ENCODE measurements at regions not wholly inside any gene's neighbourhood (a gene's known extent, or its start where the extent isn't known, plus 50 kb on each side); places are given as distances from the start of the nearest gene placed in this dataset.

- DNase-seq (ENCODE audit: low spot score): no peak
Measured at GRCh38 chr12:76256904-76257303, 91.3 kb downstream of the BBS10 start.

- DNase-seq (ENCODE audit: low spot score): no peak
Measured at GRCh38 chr12:76256321-76256720, 91.9 kb downstream of the BBS10 start.

DNA sequence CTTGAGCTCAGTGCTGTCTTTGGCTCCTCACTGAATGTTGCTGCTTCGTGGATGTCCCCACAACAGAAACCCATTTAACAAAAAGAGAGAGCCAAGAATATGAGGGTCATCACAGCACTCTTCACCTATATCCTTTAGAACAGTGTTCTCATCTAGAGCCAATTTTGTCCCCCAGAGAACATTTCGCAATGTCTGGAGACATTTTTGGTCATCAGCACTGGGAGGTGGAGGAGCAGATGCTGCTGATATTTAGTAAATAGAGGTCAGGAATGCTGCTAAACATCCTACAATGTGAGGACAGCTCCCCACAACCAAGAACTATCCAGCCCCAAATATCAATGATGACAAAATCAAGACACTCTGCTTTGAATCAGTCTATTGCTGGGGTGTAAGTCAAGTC lies 92.5 kb downstream of the BBS10 start:
- no peak for DNase-seq (ENCODE audit: low spot score)

- no peak for DNase-seq (ENCODE audit: low spot score)
Measured at GRCh38 chr12:76255281-76255680, 92.9 kb downstream of the BBS10 start.

DNA sequence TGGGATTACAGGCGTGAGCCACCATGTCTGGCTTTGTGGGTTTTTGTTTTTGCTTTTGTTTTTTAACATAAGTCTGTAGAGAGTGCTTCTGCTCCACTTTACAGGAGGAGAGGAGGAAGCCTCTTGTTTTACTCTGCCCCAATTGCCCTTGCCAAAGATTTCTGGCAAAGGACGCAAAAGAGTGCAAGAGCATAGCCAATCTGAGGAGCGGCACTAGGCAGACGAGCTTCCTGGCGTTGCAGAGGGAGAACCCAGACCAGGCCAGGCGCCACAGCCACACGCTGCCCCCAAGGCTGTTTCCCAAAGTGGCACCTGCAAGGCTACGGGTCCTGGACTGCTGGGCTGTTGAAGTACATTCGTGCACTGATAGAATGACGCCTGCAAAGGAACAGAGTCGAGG lies 96.2 kb downstream of the BBS10 start:
- DNase-seq (ENCODE audit: low spot score): no peak

DNA sequence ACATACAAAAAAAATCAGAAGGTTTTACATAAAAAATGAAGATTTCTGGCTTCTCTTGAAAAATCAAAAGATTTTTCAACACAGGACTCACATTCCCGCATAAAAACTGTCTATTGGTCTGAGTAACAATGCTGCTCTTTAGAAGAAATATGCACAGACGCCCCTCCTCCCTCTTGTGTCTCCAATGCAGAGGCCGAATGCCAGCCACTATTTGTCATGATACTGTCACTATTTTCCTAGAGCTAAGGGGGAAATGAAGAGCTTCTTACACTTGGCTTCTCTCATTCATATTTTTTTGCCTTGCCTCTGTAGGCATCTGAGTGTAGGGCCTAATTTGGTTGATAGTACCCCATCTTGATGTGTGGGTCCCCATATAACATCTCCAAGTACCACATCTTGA lies 98.0 kb downstream of the BBS10 start:
- no peak for DNase-seq (ENCODE audit: low spot score)

DNA sequence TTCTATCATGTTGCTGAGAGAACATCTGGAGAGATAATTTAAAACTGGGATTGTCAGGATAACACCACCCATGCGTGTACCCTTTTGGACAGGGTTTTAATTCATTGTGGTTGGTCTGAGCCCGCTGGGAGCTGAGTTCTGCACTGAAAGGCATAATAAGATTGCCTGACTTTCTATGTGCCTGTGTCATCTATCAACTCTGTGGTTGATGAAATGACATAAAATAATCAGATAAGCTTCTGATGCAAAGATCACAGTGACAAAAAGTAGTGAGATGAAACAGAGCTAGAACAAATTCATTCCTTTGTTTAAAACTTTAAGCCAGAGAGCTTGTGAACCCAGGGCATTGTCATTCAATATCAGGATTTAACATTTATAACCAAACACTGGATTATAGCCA lies 98.7 kb downstream of the BBS10 start:
- no peak for DNase-seq (ENCODE audit: low spot score)

DNA sequence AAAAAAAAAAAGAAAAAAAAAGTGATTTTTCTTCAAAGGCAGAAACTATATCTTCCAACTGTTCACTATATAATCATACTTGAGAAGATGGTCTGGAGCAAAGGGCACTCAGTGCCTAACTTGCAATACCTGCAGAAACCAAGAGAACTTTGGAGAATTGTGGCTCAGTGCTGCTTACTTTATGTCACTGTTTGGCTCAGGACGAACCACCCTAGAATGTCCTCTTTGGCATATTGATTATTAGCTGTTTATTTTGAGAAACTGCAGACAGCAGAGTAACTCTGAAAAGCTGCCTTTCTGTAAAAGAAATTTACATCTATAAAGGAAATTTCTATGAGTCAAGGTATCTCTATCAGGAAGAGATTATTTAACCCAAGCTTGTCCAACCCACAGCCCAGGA lies 100.2 kb downstream of the BBS10 start:
- no peak for DNase-seq (ENCODE audit: low spot score)

- no peak for DNase-seq (ENCODE audit: low spot score)
Measured at GRCh38 chr12:76247026-76247646, 101.1 kb downstream of the BBS10 start.

GRCh38 chr12:76246611-76247010 lies 101.6 kb downstream of the BBS10 start:
- no peak for DNase-seq (ENCODE audit: low spot score)

DNA sequence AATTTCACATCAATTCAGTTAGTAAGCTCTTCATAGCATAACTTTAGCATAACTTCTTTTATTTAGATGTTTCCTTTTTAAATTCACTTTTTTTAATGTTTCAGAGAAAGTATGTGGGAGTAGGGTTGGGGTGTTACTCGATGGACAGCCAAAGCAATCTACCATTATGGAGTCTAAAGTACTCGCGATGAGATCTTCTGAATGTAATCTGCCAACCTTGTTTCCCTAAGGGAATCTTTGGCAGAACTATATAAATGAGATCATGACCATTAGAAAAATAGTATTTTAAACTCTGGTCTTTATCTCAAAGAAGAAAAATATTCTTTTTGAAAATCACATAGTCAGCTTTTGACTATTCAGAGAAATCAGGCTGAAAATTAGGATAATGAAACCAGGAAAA lies 103.9 kb downstream of the BBS10 start:
- DNase-seq (ENCODE audit: low spot score): no peak

DNA sequence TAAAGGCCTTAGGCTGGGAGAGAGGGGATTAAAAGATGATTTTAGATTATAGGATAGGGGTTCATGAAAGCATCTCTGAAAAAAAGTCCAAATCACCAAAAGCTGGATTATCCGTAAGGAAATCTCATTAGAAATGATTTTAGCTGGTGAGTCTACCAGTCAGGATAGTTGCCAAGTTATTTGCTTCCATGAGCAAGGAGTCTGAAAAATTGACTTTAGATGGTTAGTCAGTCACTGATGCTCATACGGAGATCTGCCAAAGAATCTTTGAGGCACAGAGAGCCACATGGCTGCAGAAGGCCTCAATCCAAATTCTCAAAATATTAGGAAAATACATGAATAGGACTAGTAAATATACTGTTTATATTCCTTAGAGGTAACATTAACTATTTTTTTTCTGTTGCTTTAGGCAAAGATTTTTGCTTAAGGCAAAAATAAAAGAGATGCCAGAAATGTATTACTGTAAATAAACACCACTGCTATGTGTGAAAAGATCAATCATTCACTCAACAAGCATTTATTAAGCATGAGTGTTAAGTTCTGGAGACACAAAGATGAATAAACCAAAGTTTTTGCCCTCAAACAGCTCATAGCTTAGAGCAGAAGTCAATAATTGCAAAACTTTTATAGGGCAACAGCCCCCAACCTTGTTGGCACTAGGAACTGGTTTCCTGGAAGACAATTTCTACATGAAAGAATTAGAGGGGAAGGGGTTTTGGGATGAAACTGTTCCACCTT lies 105.2 kb downstream of the BBS10 start:
- no peak for DNase-seq (ENCODE audit: low spot score)

DNA sequence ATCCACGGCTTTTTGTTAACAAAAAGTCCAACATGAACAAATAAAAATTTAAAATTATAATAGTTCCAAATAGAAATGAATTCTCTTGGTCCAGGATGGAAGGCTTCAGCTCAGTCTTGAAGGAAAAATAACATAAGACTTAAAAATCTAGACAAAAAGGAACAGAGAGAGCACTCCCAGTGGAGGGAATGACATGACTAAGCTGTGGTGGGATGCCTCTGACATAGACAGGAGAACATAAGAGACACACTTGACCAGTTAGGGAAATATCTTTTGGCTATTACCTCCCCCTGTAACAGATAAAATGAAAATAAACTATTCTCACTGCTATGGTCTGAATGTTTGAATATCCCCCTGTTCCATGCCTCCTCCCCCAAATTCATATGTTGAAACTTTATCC lies 106.8 kb downstream of the BBS10 start:
- DNase-seq (ENCODE audit: low spot score): no peak

GRCh38 chr12:76240281-76240680 lies 107.9 kb downstream of the BBS10 start:
- DNase-seq (ENCODE audit: low spot score): no peak

DNA sequence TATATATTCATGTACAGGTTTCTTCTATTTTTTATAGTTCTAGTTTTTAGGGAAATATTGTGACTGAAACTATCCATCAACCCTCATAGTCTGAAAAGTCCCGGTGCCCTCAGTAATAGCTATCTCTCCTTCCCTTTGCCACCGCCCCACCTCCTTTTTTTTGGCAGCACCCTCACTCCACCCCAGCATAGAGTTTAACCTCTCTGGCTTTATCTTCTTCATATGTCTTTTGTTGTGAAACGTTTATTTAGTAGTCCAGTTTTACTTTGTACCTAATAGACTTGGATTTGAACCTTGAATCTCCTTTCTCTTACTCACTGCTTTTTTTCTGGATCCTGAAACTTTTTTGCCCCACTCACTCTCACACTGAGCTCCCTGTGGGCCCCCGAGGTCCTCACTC lies 109.5 kb downstream of the BBS10 start:
- DNase-seq (ENCODE audit: low spot score): no peak

DNA sequence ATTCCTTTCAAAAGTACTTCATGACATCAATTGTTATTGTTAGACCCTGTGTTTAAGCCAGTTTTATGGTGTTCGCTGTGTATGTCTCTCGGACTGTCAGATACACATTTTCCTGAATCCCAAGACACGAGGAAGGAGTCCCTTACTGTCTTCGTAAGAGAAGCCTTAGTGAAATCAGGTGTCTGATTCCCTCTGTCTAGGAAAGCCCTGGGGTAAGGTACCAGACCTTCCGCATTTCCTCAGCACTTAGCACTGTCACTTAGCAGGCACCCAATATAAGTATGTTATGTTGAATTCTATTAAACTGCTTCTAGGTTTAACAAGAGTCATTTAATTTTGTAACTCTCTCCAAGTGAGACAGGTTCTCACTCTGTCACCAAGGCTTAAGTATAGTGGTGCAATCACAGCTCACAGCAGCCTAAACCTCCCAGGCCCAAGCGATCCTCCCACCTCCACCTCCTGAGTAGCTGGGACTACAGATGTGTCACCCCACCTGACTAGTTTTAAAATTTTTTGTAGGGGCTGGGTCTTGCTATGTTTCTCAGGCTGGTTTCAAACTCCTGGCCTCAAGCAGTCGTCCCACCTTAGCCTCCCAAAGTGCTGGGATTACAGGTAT lies 111.0 kb downstream of the BBS10 start:
- DNase-seq (ENCODE audit: low spot score): no peak

DNA sequence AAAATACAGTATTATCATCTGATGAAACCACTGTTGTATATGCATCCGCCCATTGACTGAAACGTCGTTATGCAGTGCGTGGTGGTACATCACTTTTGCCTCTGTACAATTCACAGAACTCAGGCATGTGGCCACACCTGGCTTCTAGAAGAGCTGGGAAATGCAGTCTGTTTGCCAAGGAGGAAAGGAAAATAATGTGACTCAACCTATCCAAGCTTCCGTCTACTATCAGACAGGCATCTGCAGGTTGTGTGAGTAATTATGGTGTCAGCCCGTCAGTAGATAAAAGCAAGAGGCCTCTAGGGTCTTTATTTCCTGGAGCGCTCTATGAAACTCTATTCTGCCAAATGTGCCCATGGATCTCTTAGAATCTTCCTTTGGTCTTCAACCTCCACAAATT lies 111.6 kb downstream of the BBS10 start:
- no peak for DNase-seq (ENCODE audit: low spot score)

DNA sequence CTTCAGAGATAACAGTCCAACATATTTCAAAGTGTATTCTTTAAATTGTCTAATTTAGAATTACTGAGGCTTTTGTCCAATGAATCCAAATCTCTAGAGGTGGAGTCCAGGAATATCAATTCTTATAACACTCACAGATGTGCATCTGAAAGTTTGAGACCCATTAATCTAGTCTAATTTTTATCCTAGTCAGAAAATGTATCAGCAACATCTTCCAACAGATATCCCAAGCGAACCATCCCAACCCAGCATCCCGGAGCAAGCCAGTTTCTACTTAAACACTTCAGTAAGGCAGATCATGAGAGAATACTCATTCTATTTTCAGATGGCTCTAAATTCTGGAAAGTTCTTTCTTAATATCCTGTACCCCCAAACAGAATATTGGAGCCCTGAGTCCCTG lies 113.5 kb downstream of the BBS10 start:
- DNase-seq (ENCODE audit: low spot score): no peak

DNA sequence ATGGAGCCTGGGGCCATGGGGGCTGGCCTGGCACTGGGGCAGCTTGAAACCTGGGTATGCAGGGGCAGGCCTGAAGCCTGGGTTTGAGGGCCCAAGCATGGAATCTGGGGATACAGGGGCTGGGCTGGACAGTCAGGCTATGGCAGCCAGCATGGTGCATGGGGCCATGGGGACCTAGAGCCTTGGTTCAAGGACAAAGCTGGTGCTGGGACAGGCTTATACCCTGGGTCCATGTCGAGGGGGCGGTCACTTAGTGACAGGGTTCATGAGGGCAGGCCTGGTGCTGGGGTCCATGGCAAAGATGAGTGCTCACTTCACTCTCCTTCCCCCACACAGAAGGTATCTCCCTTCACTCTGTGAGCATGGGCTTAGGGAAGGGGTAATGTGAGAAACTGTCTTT lies 116.2 kb downstream of the BBS10 start:
- no peak for DNase-seq (ENCODE audit: low spot score)

DNA sequence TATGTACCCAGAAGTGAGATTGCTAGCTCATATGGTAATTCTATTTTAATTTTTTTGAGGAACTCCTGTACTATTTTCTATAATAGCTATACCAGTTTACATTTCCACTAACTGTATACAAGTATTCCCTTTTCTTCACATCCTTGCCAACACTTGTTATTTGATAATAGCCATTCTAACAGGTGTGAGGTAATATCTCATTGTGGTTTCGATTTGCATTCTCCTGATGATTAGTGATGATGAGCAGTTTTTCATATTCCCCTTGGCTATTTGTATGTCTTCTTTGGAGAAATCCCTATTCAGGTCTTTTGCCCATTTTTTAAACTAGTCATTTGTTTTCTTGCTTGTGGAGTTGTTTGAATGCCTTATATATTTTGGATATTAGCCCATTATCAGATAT lies 121.3 kb downstream of the BBS10 start:
- no peak for DNase-seq (ENCODE audit: low spot score)

- no peak for DNase-seq (ENCODE audit: low spot score)
Measured at GRCh38 chr12:76226397-76226796, 121.8 kb downstream of the BBS10 start.

DNA sequence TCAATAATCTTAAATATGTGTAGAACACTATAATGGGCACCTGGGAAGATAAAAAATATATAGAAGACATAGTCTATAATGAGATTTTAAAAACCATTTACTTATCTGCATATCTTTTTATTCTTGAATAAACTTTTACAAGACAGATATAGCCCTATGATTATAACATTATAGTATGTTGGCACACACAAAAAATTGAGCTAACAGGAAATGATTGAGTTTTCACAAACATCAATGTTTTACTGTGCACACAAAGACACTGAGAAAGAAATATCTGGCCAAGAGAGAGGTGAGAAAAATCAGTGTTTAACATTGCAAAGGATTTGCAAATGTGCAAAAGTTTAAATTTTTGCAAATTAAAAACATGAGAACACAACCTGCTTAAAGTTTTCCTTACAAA lies 124.3 kb downstream of the BBS10 start:
- DNase-seq (ENCODE audit: low spot score): no peak

- DNase-seq (ENCODE audit: low spot score): no peak
Measured at GRCh38 chr12:76220980-76221379, 127.2 kb downstream of the BBS10 start.

- no peak for DNase-seq (ENCODE audit: low spot score)
Measured at GRCh38 chr12:76219806-76220205, 128.4 kb downstream of the BBS10 start.
